ENCODE measurements at regions not wholly inside any gene's neighbourhood (a gene's known extent, or its start where the extent isn't known, plus 50 kb on each side); places are given as distances from the start of the nearest gene placed in this dataset.
"Not testable (repeated sequence)": the region's sequence is repeated elsewhere in the genome, so short reads cannot be mapped to it uniquely, and the experiment has no call there.

GRCh38 chr10:105745596-105746148 is 1104.6 kb downstream of the SORCS3 start:
- intact Hi-C loops (cut with micrococcal nuclease), result no loop called here

- intact Hi-C loops (cut with micrococcal nuclease), result no loop called here
Measured at GRCh38 chr10:105743343-105744056, 1102.4 kb downstream of the SORCS3 start.

GRCh38 chr10:105742923-105743322 is 1101.8 kb downstream of the SORCS3 start:
- intact Hi-C loops (cut with micrococcal nuclease), result no loop called here

GRCh38 chr10:105742184-105742583 is 1101.1 kb downstream of the SORCS3 start:
- intact Hi-C loops (cut with micrococcal nuclease), result no loop called here

- intact Hi-C loops (cut with micrococcal nuclease), result no loop called here
Measured at GRCh38 chr10:105734479-105734878, 1093.4 kb downstream of the SORCS3 start.

GRCh38 chr10:105733924-105734323 is 1092.8 kb downstream of the SORCS3 start:
- intact Hi-C loops (cut with micrococcal nuclease), result no loop called here

GRCh38 chr10:105729428-105729827 is 1088.3 kb downstream of the SORCS3 start:
- intact Hi-C loops (cut with micrococcal nuclease), result no loop called here

- intact Hi-C loops (cut with micrococcal nuclease), result not testable (repeated sequence)
Measured at GRCh38 chr10:105727586-105727985, 1086.5 kb downstream of the SORCS3 start.

- intact Hi-C loops (cut with micrococcal nuclease), result no loop called here
Measured at GRCh38 chr10:105727131-105727530, 1086.0 kb downstream of the SORCS3 start.

- intact Hi-C loops (cut with micrococcal nuclease), result no loop called here
Measured at GRCh38 chr10:105726149-105726548, 1085.1 kb downstream of the SORCS3 start.

- intact Hi-C loops (cut with micrococcal nuclease), result no loop called here
Measured at GRCh38 chr10:105725007-105725406, 1083.9 kb downstream of the SORCS3 start.

GRCh38 chr10:105718207-105718995 is 1077.3 kb downstream of the SORCS3 start:
- intact Hi-C loops (cut with micrococcal nuclease), result no loop called here

- intact Hi-C loops (cut with micrococcal nuclease), result no loop called here
Measured at GRCh38 chr10:105714728-105715127, 1073.6 kb downstream of the SORCS3 start.

- intact Hi-C loops (cut with micrococcal nuclease), result no loop called here
Measured at GRCh38 chr10:105707603-105708002, 1066.5 kb downstream of the SORCS3 start.

GRCh38 chr10:105706281-105707026 is 1065.4 kb downstream of the SORCS3 start:
- intact Hi-C loops (cut with micrococcal nuclease), result no loop called here

- intact Hi-C loops (cut with micrococcal nuclease), result no loop called here
Measured at GRCh38 chr10:105702211-105702610, 1061.1 kb downstream of the SORCS3 start.

- intact Hi-C loops (cut with micrococcal nuclease), result no loop called here
Measured at GRCh38 chr10:105700218-105700617, 1059.1 kb downstream of the SORCS3 start.

GRCh38 chr10:105699504-105699903 is 1058.4 kb downstream of the SORCS3 start:
- intact Hi-C loops (cut with micrococcal nuclease), result no loop called here

GRCh38 chr10:105698592-105698991 is 1057.5 kb downstream of the SORCS3 start:
- intact Hi-C loops (cut with micrococcal nuclease), result no loop called here

- intact Hi-C loops (cut with micrococcal nuclease), result no loop called here
Measured at GRCh38 chr10:105697290-105697780, 1056.2 kb downstream of the SORCS3 start.

GRCh38 chr10:105691811-105692210 is 1050.7 kb downstream of the SORCS3 start:
- intact Hi-C loops (cut with micrococcal nuclease), result no loop called here

- intact Hi-C loops (cut with micrococcal nuclease), result no loop called here
Measured at GRCh38 chr10:105682911-105683310, 1041.8 kb downstream of the SORCS3 start.
